ENCODE measurements at regions not wholly inside any gene's neighbourhood (a gene's known extent, or its start where the extent isn't known, plus 50 kb on each side); places are given as distances from the start of the nearest gene placed in this dataset.

DNA sequence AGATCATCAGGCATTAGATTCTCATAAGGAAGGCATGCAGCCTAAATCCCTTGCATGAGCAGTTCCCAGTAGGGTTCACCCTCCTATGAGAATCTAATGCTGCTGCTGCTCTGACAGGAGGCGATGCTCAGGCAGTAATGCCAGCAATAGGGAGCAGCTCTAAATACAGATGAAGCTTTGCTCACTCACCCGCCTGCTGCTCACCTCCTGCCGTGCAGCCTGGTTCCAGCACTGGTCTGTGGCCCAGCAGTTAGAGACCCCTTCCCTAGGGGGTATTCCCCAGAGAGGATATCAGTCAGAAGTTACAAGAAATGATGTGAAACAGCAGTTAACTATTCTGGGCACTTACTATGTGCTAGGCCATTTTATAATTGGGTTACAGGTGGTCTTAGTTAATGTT, 226.0 kb downstream of the KCNJ3 start:
- DNase-seq (ENCODE audit: low read depth in 2 of 2) = no peak

DNA sequence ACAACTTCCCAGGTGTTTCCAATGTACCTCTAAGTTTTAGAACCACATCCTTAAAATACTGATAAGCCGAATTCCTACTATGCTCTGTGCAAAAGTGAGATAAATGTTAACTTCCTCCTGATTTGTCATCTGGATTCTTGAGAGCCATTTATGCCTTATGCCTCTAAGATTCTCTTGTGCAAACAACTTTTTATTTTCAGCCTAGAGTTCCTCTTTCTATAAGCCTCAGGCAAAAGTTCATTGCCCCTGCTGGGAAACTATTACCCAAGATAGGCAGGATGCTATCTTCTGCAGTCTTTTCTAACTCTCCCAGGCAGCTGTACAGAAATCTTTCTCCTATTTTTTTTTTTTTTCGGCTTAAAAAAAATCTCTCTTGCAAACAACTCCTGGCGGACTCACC, 216.1 kb downstream of the KCNJ3 start:
- DNase-seq (ENCODE audit: low read depth in 2 of 2) = no peak

DNA sequence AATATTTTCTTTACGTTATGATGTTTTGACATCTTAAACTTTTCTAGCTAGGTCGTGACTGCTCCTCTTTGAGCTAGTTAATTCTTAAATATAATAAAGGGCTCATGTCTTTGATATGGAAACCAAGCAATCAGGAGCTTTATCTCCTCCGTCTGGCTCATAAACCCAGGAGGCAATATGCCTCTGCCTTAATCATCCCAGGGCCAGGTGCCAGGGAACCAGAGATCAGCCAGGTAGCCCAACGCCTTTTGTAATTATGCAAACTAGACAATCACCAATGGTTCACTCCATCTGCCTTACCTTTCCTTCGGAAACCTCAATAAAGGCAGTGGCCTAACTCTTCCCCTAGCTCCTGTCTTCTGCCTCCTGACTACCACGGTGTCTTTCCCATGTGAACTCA, 213.7 kb downstream of the KCNJ3 start:
- no peak for DNase-seq (ENCODE audit: low read depth in 2 of 2)

DNA sequence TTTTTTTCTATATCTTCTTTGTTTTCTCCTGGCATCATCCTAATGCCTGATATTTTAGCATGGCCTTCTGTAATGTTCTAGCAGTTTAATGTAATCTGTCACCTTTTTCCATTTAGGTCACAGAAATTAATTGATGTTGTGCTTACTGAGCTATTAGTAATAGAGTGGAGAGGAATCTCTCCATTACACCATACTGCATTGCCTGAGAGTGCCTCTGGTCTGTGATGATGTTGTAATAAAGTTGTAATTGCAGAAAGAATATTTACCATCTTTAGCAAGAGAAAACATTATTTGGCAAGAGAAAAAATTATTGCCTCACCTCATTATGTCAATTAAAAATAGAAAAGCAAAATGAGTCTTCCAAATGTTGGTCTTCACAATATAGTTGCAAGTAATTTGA, 213.2 kb downstream of the KCNJ3 start:
- DNase-seq (ENCODE audit: low read depth in 2 of 2) = no peak

DNA sequence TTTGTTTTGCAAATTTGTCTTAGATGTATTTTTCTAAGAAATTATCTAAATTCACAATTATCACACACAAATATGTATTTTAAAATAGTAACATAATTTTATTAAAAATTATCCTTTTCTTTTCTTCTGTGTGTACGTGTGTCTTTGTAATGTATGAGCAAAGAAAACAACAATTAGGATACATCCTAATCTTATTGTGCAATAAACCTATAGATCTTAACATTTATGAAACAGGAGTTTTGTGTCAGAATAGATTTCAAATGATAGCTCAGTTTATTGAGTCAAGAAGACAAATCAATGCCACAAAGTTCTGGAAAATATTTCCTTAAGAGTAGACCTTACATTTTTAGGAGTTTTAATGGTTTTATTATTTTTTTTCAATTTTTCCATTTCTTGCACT, 212.2 kb downstream of the KCNJ3 start:
- no peak for DNase-seq (ENCODE audit: low read depth in 2 of 2)

DNA sequence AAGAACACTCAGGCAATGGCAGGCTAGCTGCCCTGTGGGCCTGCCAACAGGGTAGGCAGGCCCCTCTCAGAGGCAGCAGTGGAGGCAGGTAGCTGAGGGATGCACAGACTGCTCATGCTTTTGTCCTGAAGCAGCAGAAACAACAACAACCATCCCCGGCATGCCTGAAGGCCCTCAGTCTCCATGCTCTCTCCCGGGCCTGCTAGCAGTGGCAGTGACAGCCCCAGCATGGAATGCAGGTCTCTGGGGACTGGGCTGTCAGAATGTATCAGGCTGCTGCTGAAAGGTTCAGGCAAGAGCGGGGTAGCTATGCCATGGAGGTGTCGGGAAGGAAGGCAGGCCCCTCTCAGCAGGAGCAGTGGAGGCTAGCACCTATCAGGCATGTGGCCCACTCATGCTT, 209.8 kb downstream of the KCNJ3 start:
- no peak for DNase-seq (ENCODE audit: low read depth in 2 of 2)

All from dermis microvascular lymphatic vessel endothelial cell (primary cell).